ENCODE measurements at regions not wholly inside any gene's neighbourhood (a gene's known extent, or its start where the extent isn't known, plus 50 kb on each side); places are given as distances from the start of the nearest gene placed in this dataset.

DNA sequence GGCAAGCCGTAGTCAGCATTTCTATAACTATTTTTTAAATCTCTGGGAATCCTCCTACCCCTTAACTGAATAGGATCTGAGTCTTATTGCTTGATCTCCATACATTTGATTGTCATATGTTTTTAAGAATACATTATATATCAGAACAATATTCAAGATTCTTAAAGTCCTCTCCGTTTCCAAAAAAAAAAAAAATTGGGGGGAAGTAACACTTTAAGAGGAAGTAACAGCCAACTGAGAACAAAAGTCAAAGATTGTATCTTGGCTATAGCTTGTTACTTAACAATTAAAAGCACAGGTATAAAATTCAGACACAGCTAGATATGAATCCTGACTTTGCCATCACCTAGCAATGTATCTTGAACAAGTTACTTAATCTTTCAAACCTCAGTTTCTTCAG is 169.9 kb upstream of the ADO start:
- Histone ChIP-seq H3K36me3 (no peaks in the 10 kb centered on the region), H3K27me3 (no peaks in the 10 kb centered on the region), H3K9me3 (no peaks in the 10 kb centered on the region), H3K4me3 (no peak overlapping the region), H3K4me1 (peaks cover 0 to 80% (median 20%) of the 10 kb centered on the region in 12 donors), H3K27ac (no peak overlapping the region)
- 71 to 81% (median 78%) methylated on average over 2 of the region's 2 CpGs for WGBS, 4 donors
- no peak for ATAC-seq
- no peak for DNase-seq
- TF ChIP-seq, protein P1, sequence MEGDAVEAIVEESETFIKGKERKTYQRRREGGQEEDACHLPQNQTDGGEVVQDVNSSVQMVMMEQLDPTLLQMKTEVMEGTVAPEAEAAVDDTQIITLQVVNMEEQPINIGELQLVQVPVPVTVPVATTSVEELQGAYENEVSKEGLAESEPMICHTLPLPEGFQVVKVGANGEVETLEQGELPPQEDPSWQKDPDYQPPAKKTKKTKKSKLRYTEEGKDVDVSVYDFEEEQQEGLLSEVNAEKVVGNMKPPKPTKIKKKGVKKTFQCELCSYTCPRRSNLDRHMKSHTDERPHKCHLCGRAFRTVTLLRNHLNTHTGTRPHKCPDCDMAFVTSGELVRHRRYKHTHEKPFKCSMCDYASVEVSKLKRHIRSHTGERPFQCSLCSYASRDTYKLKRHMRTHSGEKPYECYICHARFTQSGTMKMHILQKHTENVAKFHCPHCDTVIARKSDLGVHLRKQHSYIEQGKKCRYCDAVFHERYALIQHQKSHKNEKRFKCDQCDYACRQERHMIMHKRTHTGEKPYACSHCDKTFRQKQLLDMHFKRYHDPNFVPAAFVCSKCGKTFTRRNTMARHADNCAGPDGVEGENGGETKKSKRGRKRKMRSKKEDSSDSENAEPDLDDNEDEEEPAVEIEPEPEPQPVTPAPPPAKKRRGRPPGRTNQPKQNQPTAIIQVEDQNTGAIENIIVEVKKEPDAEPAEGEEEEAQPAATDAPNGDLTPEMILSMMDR (IDR thresholded peaks at IDR 0.05) = no peak
- no peak for TF ChIP-seq POLR2A (IDR thresholded peaks at IDR 0.05)
- intact Hi-C loops (cut with DNase I) = loop anchor here in 2 of 10 donors (10.0 kb wide), 2 partner anchors 170 to 180 kb away; partner anchors contain the start of genes ADO (in 1 of the 2) and EGR2 (in 1 of the 2)

DNA sequence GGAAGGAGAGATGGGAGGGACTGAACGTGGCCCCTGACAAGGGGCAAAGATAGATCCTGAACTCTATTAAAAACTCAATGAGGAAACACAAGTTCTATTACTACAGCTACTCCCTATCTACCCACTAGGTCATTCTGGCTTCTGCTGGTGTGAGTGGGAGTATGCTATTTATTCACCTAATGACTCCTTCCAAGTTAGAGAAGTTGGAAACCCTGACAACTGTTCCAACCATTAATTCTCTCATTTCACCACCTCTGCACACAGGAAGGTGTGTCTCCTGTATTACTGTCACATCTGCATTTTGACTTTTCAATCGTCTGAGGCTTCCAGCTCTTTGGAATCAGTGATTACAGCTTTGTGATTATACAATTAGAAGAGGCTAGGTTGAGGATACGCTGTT is 169.4 kb upstream of the ADO start:
- no peak for ATAC-seq
- DNase-seq = no peak
- H3K27ac ChIP-seq = no peak overlapping the region
- no peaks in the 10 kb centered on the region for H3K36me3 ChIP-seq
- H3K27me3 ChIP-seq = no peaks in the 10 kb centered on the region
- TF ChIP-seq, protein P1 (IDR thresholded peaks at IDR 0.05) = no peak
- TF ChIP-seq POLR2A (IDR thresholded peaks at IDR 0.05) = no peak
- intact Hi-C loops (cut with DNase I) = loop anchor here in 2 of 10 donors (10.0 kb wide), 2 partner anchors 170 to 180 kb away; partner anchors contain the start of genes ADO (in 1 of the 2) and EGR2 (in 1 of the 2)
- no peak overlapping the region for H3K4me3 ChIP-seq
- peaks cover 0 to 86% (median 20%) of the 10 kb centered on the region in 12 donors for H3K4me1 ChIP-seq
- H3K9me3 ChIP-seq = no peaks in the 10 kb centered on the region
- WGBS, 4 donors = 66 to 73% (median 70%) methylated on average over 3 of the region's 3 CpGs

DNA sequence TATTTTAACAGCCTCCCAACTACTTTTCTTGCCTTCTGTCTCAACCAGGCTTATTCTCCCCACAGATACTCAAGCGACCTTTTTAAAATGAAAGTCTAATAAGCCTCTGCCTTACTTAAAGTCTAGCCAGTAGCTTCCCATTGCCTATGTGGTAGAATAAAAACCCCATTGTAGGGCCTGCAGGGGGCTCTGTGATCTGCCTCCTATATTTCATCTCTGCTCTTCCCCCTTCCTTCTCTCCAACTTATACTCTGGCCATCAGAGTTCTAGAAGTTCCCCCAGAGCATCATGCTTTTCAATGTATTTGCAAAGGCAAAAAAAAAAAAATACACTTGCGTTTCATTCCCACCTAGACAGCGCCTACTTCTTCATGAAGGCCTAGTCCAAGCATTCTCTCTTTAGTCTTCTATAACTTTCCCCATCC is 167.7 kb upstream of the ADO start:
- ATAC-seq (no peak), DNase-seq (no peak)
- Histone ChIP-seq H3K4me3 (peak overlapping the region in 8 of 12 donors; percentile 15 to 38 (median 23)), H3K36me3 (no peaks in the 10 kb centered on the region), H3K27me3 (no peaks in the 10 kb centered on the region), H3K9me3 (no peaks in the 10 kb centered on the region), H3K27ac (peak overlapping the region in 11 of 12 donors; percentile 31 to 93 (median 51)), H3K4me1 (peaks cover 0 to 89% (median 20%) of the 10 kb centered on the region in 12 donors)
- TF ChIP-seq, protein P1 (IDR thresholded peaks at IDR 0.05) = peak in 4 of 12 donors; percentile 14 to 40 (median 34)
- TF ChIP-seq POLR2A (IDR thresholded peaks at IDR 0.05) = no peak
- intact Hi-C loops (cut with DNase I) = loop anchor here in 3 of 10 donors (2.0 to 10.0 kb wide), 3 partner anchors 168 to 180 kb away; partner anchors contain the start of genes EGR2 (in 2 of the 3) and ADO (in 1 of the 3)
- WGBS, 4 donors = 65 to 91% (median 79%) methylated on average over 3 of the region's 3 CpGs

DNA sequence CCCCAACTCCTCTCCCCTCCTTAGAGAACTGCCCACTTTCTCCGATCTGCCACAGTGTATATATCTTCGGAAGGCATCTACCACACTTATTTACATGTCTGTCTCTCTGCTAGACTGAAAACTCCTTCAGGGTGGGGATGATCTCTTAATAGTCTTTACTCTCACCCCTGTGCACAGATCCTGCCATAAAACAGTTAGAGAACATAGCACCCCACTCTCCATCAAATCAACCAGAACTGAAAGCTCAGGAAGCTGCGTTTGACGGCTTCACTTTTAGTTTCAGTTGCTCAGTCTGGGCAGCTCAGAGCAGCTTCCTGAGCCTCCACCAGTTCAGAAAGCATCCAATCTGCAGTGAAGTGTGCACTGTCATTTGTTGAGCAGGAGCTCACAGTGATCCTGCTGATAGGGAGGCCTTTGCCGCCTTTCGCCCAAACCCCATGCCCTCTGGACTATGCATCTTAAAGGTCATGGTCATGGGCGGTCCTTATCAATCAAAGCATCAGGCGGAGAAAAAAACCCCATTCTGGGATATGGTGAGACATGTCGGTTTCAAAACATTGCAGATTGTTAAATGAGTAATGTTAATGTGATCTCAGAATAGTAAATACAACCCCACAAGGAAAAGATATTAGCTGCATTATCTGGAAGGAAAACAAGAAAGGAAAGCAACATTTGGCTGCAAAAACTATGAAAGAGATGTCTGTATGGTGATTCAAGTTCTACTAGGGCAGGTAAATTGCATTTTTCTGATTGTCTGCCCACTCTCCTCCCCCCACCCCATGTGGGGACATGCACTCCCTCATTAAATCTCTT is 167.1 kb upstream of the ADO start:
- H3K27ac ChIP-seq = peak overlapping the region; percentile 6 to 93 (median 49)
- intact Hi-C loops (cut with DNase I) = loop anchor here in 3 of 10 donors (2.0 to 10.0 kb wide), 3 partner anchors 167 to 179 kb away; partner anchors contain the start of genes EGR2 (in 2 of the 3) and ADO (in 1 of the 3)
- 41 to 53% (median 51%) methylated on average over 9 of the region's 9 CpGs for WGBS, 4 donors
- no peaks in the 10 kb centered on the region for H3K27me3 ChIP-seq
- no peaks in the 10 kb centered on the region for H3K9me3 ChIP-seq
- ATAC-seq = peak; percentile 40 to 70 (median 54)
- TF ChIP-seq, protein P1 (IDR thresholded peaks at IDR 0.05) = no peak
- no peak for TF ChIP-seq POLR2A (IDR thresholded peaks at IDR 0.05)
- H3K36me3 ChIP-seq = no peaks in the 10 kb centered on the region
- DNase-seq = peak in 2 of 5 donors; percentile 29 to 36
- H3K4me3 ChIP-seq = peak overlapping the region in 9 of 12 donors; percentile 15 to 38 (median 22)
- peaks cover 0 to 83% (median 15%) of the 10 kb centered on the region in 12 donors for H3K4me1 ChIP-seq

All from heart left ventricle (tissue), 16 donors.